Stomach smooth muscle (tissue), 2 donors: ENCODE measurements at regions not wholly inside any gene's neighbourhood (a gene's known extent, or its start where the extent isn't known, plus 50 kb on each side); places are given as distances from the start of the nearest gene placed in this dataset.

Source experiments
- H3K27ac ChIP-seq: one replicate; pipeline ENCODE4 v1.7.0; 2013; ENCODE audit warnings: mild to moderate bottlenecking, low read length, inconsistent platforms
- H3K27me3 ChIP-seq, 2 donors: one replicate each; pipeline ENCODE4 v1.7.0; 2013; ENCODE audit warnings: low read length in 2 of 2; ENCODE audit not compliant: insufficient read depth in 2 of 2, control insufficient read depth in 1 of 2
- H3K36me3 ChIP-seq, 2 donors: one replicate each; pipeline ENCODE4 v1.7.0; 2013; ENCODE audit warnings: low read length in 2 of 2; ENCODE audit not compliant: control insufficient read depth in 2 of 2, insufficient read depth in 2 of 2
- H3K4me1 ChIP-seq: one replicate; pipeline ENCODE4 v1.7.0; 2013; ENCODE audit warnings: low read length; ENCODE audit not compliant: control insufficient read depth, insufficient read depth
- H3K4me3 ChIP-seq, 2 donors: one replicate each; pipeline ENCODE4 v1.7.0; 2013; ENCODE audit warnings: low read length in 2 of 2
- H3K9ac ChIP-seq, 2 donors: one replicate each; pipeline ENCODE4 v1.7.0; 2013; ENCODE audit warnings: low read length in 2 of 2, mild to moderate bottlenecking in 1 of 2
- H3K9me3 ChIP-seq, 2 donors: one replicate each; pipeline ENCODE4 v1.7.0; 2013; ENCODE audit warnings: low read length in 2 of 2; ENCODE audit not compliant: control insufficient read depth in 2 of 2
- donor health status: healthy.
- donor health status: Pancreatic carcinoma.

DNA sequence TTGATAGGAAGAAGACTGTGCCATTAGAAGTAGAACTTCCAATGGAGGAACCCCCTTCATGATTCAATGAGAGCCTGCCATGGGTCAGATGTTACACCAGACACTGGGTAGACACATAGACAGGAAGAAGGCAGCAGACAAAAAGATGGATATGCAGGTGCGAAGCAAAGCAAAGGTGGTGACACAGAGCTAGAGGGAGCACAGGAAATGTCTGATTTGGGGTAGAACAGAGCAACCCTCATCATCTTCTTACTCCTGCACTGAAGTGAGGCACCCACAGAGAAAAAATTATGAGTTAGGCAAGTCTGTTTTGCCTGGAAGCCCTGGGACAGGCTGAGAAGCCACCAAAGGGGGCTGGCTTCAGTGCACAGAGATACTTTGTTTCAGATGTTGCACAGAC lies 240.2 kb downstream of the ANAPC1 start:
- Histone ChIP-seq H3K4me1 (no peaks in the 10 kb centered on the region), H3K9me3 (peaks cover 9% of the 10 kb centered on the region in 2 donors), H3K27ac (no peak overlapping the region), H3K36me3 (no peaks in the 10 kb centered on the region), H3K27me3 (no peaks in the 10 kb centered on the region), H3K9ac (no peak overlapping the region), H3K4me3 (no peak overlapping the region)

- H3K9me3 ChIP-seq, result peaks cover 3 to 11% of the 10 kb centered on the region in 2 donors
- H3K27me3 ChIP-seq, result no peaks in the 10 kb centered on the region
- no peak overlapping the region for H3K4me3 ChIP-seq
- H3K27ac ChIP-seq, result no peak overlapping the region
- no peak overlapping the region for H3K9ac ChIP-seq
- no peaks in the 10 kb centered on the region for H3K4me1 ChIP-seq
- H3K36me3 ChIP-seq, result no peaks in the 10 kb centered on the region
These were observed 236.6 kb downstream of the ANAPC1 start for GRCh38 chr2:111647359-111647758.

DNA sequence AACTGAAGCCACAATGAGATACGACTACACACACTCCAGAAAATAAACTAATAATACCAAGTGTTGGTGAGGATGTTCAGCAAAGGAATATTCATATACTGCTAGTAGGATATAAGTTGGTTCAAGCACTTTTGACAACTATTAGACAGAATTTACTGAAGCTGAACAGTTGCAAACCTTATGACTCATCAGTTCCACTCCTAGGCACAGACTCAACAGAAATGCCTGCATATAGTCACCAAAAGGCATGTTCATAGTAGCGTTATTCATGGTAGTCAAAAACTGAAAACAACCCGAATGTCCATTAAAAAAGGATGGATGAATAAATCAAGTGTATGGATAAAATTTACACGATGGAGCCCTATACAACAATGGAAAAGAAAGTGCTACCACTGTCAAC lies 232.0 kb downstream of the ANAPC1 start:
- Histone ChIP-seq H3K9me3 (peaks cover 0 to 5% of the 10 kb centered on the region in 2 donors), H3K4me3 (no peak overlapping the region)

GRCh38 chr2:111652681-111653080 lies 231.3 kb downstream of the ANAPC1 start:
- Histone ChIP-seq H3K9me3 (peaks cover 0 to 3% of the 10 kb centered on the region in 2 donors), H3K36me3 (no peaks in the 10 kb centered on the region), H3K27me3 (no peaks in the 10 kb centered on the region), H3K9ac (no peak overlapping the region), H3K4me3 (no peak overlapping the region), H3K27ac (no peak overlapping the region), H3K4me1 (no peaks in the 10 kb centered on the region)

More for the DNA sequence above, 232.0 kb downstream of the ANAPC1 start:
- no peaks in the 10 kb centered on the region for H3K4me1 ChIP-seq
- no peaks in the 10 kb centered on the region for H3K36me3 ChIP-seq
- H3K27me3 ChIP-seq, result no peaks in the 10 kb centered on the region
- no peak overlapping the region for H3K27ac ChIP-seq
- no peak overlapping the region for H3K9ac ChIP-seq

DNA sequence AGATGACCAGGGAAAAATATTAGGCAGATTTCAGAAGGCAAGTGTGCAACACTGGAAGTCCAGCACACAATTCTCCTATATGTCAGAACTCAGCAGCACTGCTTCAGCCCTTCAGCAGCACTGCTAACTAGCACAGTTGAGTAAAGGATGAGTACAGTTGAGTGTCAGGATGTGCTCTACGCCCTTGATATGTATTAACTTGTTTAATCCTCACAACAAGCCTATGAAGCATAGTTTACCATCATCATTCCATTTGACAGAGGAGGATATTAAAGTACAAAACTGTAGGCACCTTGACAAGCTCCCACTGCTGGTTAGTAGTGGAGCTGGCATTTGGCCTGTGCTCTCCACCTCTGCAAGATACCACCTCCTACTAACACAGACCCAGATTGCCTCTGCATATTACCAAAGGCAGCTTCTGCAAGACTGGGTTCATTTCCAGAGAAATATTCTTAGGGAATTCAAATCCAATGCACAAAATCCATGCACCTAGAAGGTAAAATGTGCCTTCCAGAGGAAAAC lies 230.8 kb downstream of the ANAPC1 start:
- H3K27ac ChIP-seq, result no peak overlapping the region
- H3K9ac ChIP-seq, result no peak overlapping the region
- peaks cover 0 to 3% of the 10 kb centered on the region in 2 donors for H3K9me3 ChIP-seq
- H3K27me3 ChIP-seq, result no peaks in the 10 kb centered on the region
- no peaks in the 10 kb centered on the region for H3K4me1 ChIP-seq
- no peaks in the 10 kb centered on the region for H3K36me3 ChIP-seq
- H3K4me3 ChIP-seq, result no peak overlapping the region

DNA sequence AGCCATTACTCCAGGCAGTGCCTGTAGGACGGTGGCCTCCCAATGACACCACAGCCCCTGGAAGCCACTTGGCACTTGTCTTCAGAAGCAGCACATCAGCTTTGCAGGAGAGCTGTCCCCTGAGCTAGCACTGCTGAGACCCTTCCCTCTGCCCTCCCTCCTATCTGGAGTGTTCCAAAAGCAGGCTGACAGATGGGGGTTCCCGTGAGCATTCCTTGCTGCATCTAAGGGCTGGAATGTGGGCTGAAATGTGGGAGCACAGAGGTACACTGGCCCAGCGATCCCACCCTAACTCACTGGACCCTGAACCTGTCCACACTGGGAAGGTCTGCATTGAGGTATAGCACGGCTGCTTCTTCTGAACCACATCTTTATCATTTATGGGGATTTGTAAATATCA lies 230.1 kb downstream of the ANAPC1 start:
- Histone ChIP-seq H3K9me3 (peaks cover 0 to 3% of the 10 kb centered on the region in 2 donors), H3K4me3 (no peak overlapping the region), H3K36me3 (no peaks in the 10 kb centered on the region), H3K4me1 (no peaks in the 10 kb centered on the region), H3K27ac (no peak overlapping the region), H3K27me3 (no peaks in the 10 kb centered on the region), H3K9ac (no peak overlapping the region)

- H3K4me3 ChIP-seq, result no peak overlapping the region
- H3K36me3 ChIP-seq, result no peaks in the 10 kb centered on the region
- H3K27ac ChIP-seq, result no peak overlapping the region
- H3K4me1 ChIP-seq, result no peaks in the 10 kb centered on the region
- no peaks in the 10 kb centered on the region for H3K27me3 ChIP-seq
- H3K9ac ChIP-seq, result no peak overlapping the region
- peaks cover 0 to 3% of the 10 kb centered on the region in 2 donors for H3K9me3 ChIP-seq
These were observed 229.2 kb downstream of the ANAPC1 start for GRCh38 chr2:111654829-111655228.

DNA sequence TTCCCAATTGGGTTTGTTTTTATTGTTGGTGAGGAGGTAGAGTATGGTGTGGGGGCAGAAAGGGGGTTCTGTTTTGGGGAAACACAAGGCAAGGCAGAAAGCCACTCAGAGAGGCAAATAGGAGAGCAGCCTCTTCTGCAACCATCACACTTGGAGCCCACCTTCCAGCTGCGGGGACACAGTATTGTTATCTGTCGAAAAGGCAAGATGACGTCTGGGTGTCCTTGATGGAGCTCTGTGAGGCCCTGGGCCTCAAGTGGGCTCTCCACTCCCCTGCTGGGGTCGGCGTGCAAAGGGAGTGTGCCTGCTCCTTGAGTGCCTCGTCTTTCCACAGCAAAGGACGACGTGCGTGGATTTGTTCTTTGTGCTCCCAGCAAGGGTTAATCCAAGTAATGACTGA lies 227.6 kb downstream of the ANAPC1 start:
- Histone ChIP-seq H3K9me3 (no peaks in the 10 kb centered on the region), H3K36me3 (no peaks in the 10 kb centered on the region), H3K4me3 (no peak overlapping the region), H3K27me3 (no peaks in the 10 kb centered on the region), H3K4me1 (no peaks in the 10 kb centered on the region), H3K9ac (no peak overlapping the region), H3K27ac (no peak overlapping the region)

- Histone ChIP-seq H3K27ac (no peak overlapping the region), H3K9me3 (no peaks in the 10 kb centered on the region), H3K9ac (no peak overlapping the region), H3K4me1 (no peaks in the 10 kb centered on the region), H3K4me3 (no peak overlapping the region), H3K27me3 (no peaks in the 10 kb centered on the region), H3K36me3 (no peaks in the 10 kb centered on the region)
These were observed 227.1 kb downstream of the ANAPC1 start for GRCh38 chr2:111656894-111657293.

- H3K27ac ChIP-seq, result no peak overlapping the region
- H3K4me1 ChIP-seq, result no peaks in the 10 kb centered on the region
- H3K36me3 ChIP-seq, result no peaks in the 10 kb centered on the region
- H3K9me3 ChIP-seq, result no peaks in the 10 kb centered on the region
- no peaks in the 10 kb centered on the region for H3K27me3 ChIP-seq
- H3K9ac ChIP-seq, result no peak overlapping the region
- no peak overlapping the region for H3K4me3 ChIP-seq
These were observed 226.5 kb downstream of the ANAPC1 start for GRCh38 chr2:111657351-111657975.
